ENCODE measurements at regions not wholly inside any gene's neighbourhood (a gene's known extent, or its start where the extent isn't known, plus 50 kb on each side); places are given as distances from the start of the nearest gene placed in this dataset.

DNA sequence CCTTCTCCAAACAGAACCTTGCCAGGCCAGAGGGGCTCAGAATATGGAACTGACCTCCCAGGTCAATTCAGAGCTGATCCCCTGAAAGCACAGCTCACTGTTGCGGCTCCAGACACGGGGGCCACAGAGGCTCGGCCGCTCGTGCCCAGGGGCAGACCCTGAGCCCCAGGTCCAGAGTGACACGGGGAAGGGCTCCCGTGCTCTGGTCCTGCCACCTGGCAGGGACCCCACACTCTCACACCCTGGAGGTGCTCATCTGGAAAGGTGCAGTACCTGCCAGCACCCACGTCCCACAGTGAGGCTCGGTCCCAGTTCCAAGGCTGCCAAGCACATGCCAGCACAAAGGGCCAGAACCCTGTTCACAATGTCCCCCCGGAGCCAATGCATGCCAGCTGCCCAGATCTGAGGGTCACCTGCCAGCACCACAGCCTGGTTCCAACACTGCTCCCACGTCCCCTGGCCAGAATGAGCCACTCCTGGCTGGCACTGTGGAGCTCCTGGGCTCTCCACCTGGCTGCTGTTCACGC lies 170.6 kb downstream of the SHANK2 start:
- Histone ChIP-seq H3K27ac (no peak overlapping the region), H3K36me3 (no peaks in the 10 kb centered on the region), H3K27me3 (no peaks in the 10 kb centered on the region), H3K9me3 (no peaks in the 10 kb centered on the region), H3K4me3 (no peak overlapping the region), H3K4me1 (no peaks in the 10 kb centered on the region)
- no peak for DNase-seq (ENCODE audit: low spot score in 2 of 2)
- TF ChIP-seq, protein P1, sequence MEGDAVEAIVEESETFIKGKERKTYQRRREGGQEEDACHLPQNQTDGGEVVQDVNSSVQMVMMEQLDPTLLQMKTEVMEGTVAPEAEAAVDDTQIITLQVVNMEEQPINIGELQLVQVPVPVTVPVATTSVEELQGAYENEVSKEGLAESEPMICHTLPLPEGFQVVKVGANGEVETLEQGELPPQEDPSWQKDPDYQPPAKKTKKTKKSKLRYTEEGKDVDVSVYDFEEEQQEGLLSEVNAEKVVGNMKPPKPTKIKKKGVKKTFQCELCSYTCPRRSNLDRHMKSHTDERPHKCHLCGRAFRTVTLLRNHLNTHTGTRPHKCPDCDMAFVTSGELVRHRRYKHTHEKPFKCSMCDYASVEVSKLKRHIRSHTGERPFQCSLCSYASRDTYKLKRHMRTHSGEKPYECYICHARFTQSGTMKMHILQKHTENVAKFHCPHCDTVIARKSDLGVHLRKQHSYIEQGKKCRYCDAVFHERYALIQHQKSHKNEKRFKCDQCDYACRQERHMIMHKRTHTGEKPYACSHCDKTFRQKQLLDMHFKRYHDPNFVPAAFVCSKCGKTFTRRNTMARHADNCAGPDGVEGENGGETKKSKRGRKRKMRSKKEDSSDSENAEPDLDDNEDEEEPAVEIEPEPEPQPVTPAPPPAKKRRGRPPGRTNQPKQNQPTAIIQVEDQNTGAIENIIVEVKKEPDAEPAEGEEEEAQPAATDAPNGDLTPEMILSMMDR (IDR thresholded peaks at IDR 0.05), result no peak
- intact Hi-C loops (cut with DNase I), result no loop called here

DNA sequence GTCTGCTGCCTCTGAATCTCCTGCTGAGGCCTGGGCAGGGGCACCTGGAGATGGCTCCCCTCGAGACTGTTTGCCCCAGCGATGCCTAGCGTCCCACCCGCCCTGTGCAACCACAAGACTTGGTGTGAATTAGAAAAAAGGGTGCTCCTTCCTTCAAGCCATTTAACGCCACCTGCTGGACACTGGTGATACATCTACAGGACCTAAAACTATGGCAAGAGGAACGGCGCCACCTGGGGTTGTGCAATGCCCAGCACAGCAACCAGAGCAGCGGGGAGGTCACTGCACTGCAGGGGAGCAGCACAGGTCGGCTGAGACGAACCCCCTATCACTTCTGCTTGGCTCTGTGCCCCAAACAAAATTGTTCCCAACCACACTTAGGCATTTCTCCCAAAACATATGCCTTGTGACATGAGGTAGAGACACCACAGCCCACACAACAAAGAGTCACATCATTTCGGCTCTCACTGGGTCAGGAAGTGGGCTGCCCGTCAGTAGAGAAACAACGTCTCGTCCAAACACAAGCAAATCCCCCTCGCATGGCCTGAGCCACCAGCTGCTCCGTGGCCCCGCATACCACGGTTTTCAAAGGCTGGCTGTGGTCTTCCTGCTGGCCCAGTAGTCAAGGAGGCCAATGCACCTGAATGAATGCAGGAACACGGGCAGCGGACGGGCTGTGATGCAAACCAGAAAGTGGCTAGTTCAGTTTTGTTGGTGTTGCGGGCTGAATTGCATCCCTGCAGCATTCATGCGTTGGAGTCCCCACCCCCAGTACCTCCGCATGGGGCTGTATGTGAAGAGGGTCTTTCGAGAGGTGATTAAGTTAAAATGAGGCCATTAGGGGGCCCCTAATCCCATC lies 171.9 kb downstream of the SHANK2 start:
- H3K4me1 ChIP-seq, result no peaks in the 10 kb centered on the region
- no peak overlapping the region for H3K4me3 ChIP-seq
- DNase-seq (ENCODE audit: low spot score in 2 of 2), result no peak
- intact Hi-C loops (cut with DNase I), result no loop called here
- TF ChIP-seq, protein P1 (IDR thresholded peaks at IDR 0.05), result no peak
- no peaks in the 10 kb centered on the region for H3K36me3 ChIP-seq
- H3K27ac ChIP-seq, result no peak overlapping the region
- H3K9me3 ChIP-seq, result no peaks in the 10 kb centered on the region
- H3K27me3 ChIP-seq, result no peaks in the 10 kb centered on the region

DNA sequence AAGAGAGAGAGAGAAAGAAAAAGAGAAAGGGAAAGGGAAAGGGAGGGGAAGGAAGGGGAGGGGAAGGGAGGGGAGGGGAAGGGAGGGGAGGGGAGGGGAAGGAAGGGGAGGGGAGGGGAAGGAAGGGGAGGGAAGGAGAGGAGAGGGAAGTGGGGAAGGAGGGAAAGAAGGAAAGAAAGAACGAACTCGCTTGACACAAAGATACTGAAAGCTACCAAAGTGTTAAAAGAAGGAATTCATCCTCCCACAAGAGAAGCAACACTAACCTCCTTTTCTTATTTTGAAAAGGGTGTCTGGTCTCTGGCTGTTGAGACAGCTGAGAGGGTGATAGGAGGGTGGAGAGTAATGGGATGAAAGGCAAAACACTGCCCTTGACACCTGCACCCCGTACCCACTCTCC lies 172.6 kb downstream of the SHANK2 start:
- Histone ChIP-seq H3K27ac (no peak overlapping the region), H3K9me3 (no peaks in the 10 kb centered on the region), H3K27me3 (no peaks in the 10 kb centered on the region), H3K4me3 (no peak overlapping the region), H3K4me1 (no peaks in the 10 kb centered on the region), H3K36me3 (no peaks in the 10 kb centered on the region)
- no peak for DNase-seq (ENCODE audit: low spot score in 2 of 2)
- TF ChIP-seq, protein P1 (IDR thresholded peaks at IDR 0.05), result no peak
- intact Hi-C loops (cut with DNase I), result no loop called here

DNA sequence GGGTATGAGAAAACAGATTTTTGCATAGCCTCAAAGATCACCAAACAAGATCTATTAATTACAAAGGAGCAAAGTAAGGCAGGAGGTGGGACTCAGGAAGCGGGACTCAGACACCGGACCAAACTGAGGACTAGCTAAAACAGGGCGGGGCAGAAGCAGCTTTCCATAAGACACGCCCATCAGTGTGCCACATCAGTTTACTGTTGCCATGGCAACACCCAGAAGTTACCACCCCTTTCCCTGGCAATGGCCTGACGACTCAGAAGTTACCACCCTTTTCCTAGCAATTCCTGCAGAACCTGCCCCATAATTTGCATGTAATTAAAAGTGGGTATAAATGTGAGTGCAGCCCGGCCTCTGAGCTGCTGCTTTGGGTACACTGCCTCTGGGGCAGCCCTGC lies 173.9 kb downstream of the SHANK2 start:
- no peaks in the 10 kb centered on the region for H3K36me3 ChIP-seq
- no peak overlapping the region for H3K27ac ChIP-seq
- DNase-seq (ENCODE audit: low spot score in 2 of 2), result no peak
- TF ChIP-seq, protein P1 (IDR thresholded peaks at IDR 0.05), result no peak
- no peak overlapping the region for H3K4me3 ChIP-seq
- intact Hi-C loops (cut with DNase I), result no loop called here
- H3K4me1 ChIP-seq, result no peaks in the 10 kb centered on the region
- no peaks in the 10 kb centered on the region for H3K27me3 ChIP-seq
- no peaks in the 10 kb centered on the region for H3K9me3 ChIP-seq

DNA sequence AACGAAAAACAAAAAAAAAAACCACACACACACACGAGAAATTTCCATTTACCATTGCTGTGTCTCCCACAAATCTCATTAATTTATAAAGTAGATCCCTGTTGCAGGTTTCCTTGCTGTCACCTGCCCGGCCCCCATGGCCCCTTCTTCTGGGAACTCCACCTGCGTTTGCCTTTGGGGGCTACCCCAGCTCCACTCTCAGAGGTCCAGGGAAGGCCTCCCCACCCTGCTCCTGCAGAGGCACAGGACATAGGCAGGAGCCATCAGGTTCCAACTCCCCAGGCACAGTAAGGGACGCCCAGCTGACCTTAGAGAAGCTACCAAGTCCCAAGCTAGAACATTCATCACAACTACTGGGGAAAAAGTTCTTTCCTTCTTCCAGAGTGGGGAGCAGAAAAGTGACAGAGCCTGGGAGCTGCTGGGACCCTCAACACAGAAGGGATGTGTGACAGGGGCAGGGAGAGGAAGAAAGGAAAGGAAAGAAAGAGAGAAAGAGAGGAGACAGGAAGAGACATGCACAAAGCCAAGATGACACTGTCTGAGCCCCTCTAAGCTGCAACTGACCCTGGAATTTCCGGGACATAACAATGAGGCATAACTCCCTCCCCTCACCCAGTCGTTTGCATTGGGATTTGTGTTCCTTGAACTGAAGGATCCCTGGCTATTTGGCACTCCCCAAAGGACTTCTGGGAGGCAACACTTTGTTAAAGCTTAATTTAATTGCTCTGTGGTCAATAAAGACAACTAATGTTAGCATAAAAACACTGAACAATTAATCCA lies 175.7 kb downstream of the SHANK2 start:
- TF ChIP-seq, protein P1 (IDR thresholded peaks at IDR 0.05), result no peak
- Histone ChIP-seq H3K27me3 (no peaks in the 10 kb centered on the region), H3K36me3 (no peaks in the 10 kb centered on the region), H3K27ac (no peak overlapping the region), H3K4me3 (no peak overlapping the region), H3K9me3 (no peaks in the 10 kb centered on the region), H3K4me1 (no peaks in the 10 kb centered on the region)
- intact Hi-C loops (cut with DNase I), result no loop called here
- no peak for DNase-seq (ENCODE audit: low spot score in 2 of 2)
